Aorta (tissue), 5 donors: ENCODE measurements at regions not wholly inside any gene's neighbourhood (a gene's known extent, or its start where the extent isn't known, plus 50 kb on each side); places are given as distances from the start of the nearest gene placed in this dataset.

Experiments used
- ATAC-seq: fragments of 200-7000 bp; cut with Tn5 transposase; one replicate; pipeline ENCODE4 v1.9.1; 2022; ENCODE audit warnings: moderate library complexity; ENCODE audit not compliant: low FRiP score
- DNase-seq, 2 donors: peaks; one replicate each; pipeline ENCODE4 v3.0.0-alpha.2; 2020
- H3K27ac ChIP-seq, 2 donors: one replicate each; pipeline ENCODE4 v1.5.1; 2013; ENCODE audit warnings: low read length in 2 of 2, mild to moderate bottlenecking in 2 of 2, moderate library complexity in 2 of 2, control low read depth in 1 of 2, inconsistent platforms in 1 of 2, low read depth in 1 of 2
- H3K27me3 ChIP-seq, 2 donors: one replicate each; pipeline ENCODE4 v1.6.1; 2013; ENCODE audit warnings: control low read depth in 1 of 2, low read length in 1 of 2, mild to moderate bottlenecking in 1 of 2, moderate library complexity in 1 of 2; ENCODE audit not compliant: insufficient read depth in 2 of 2, control insufficient read depth in 1 of 2
- H3K36me3 ChIP-seq, 2 donors: one replicate each; pipeline ENCODE4 v1.6.1; 2013; ENCODE audit warnings: control low read depth in 1 of 2, low read length in 1 of 2, mild to moderate bottlenecking in 1 of 2; ENCODE audit not compliant: insufficient read depth in 2 of 2, control insufficient read depth in 1 of 2
- H3K4me1 ChIP-seq, 2 donors: one replicate each; pipeline ENCODE4 v1.6.1; 2013; ENCODE audit warnings: low read length in 2 of 2, control low read depth in 1 of 2, mild to moderate bottlenecking in 1 of 2, moderate library complexity in 1 of 2; ENCODE audit not compliant: insufficient read depth in 2 of 2, control insufficient read depth in 1 of 2
- H3K4me3 ChIP-seq, 2 donors: one replicate each; pipeline ENCODE4 v1.5.1; 2013; ENCODE audit warnings: low read length in 2 of 2, control low read depth in 1 of 2, mild to moderate bottlenecking in 1 of 2
- H3K9me3 ChIP-seq: one replicate; pipeline ENCODE4 v1.6.1; 2013; ENCODE audit warnings: mild to moderate bottlenecking, low read length; ENCODE audit not compliant: control insufficient read depth
- WGBS, 2 donors: extraction: QIAGEN DNeasy Blood & Tissue Kit; methylation state at CpG; one replicate each; pipeline ENCODE4 v1.1.7; 2013; 5-methylcytosine and 5-hydroxymethylcytosine counted together
- intact Hi-C, 2 donors: fragments of 100-400 bp; cut with DNase I; formaldehyde crosslinking; loops; one replicate each; pipeline versions ENCODE4 v1.14.2 to v1.15.0; 2022
- donor health status: healthy with polysubstance abuse.
- donor health status: Bipolar disorder and iron deficiency.
- donor health status: DM: no; HTN: no; CAD: no.
- donor health status: DM: no; HTN: no; CAD: no.
- donor health status: DM: yes; HTN: yes; CAD: no.

GRCh38 chr1:99207216-99207615, 57.1 kb upstream of the PLPPR4 start:
- Histone ChIP-seq H3K4me1 (no peaks in the 10 kb centered on the region), H3K4me3 (no peak overlapping the region), H3K27me3 (no peaks in the 10 kb centered on the region), H3K27ac (no peak overlapping the region), H3K9me3 (no peaks in the 10 kb centered on the region), H3K36me3 (no peaks in the 10 kb centered on the region)
- intact Hi-C loops, result no loop called here
- no peak for ATAC-seq
- DNase-seq, result no peak
- WGBS, 2 donors, result 81 to 85% methylated on average over 3 of the region's 3 CpGs
